Endothelial cell of umbilical vein (primary cell): ENCODE measurements at regions not wholly inside any gene's neighbourhood (a gene's known extent, or its start where the extent isn't known, plus 50 kb on each side); places are given as distances from the start of the nearest gene placed in this dataset.

Source experiments
- BruUV-seq: library from RNA; stranded (reverse); fragments of 400-500 nt; replicated peaks from 2 replicates; lab custom pipeline; 2021; lab: Mats Ljungman, UMichigan
- CTCF ChIA-PET: fragments of 300-600, 350-600 bp; sonication (Branson Sonifier 250); formaldehyde crosslinking; loops from one replicate; lab custom pipeline; 2021; ENCODE audit warnings: antibody characterized with exemption, inconsistent platforms; lab: Charles Lee
- POLR2A ChIA-PET: fragments of 300-600, 350-600 bp; sonication (Branson Sonifier 250); formaldehyde crosslinking; loops from one replicate; lab custom pipeline; 2021; ENCODE audit warnings: antibody characterized with exemption, inconsistent platforms; lab: Charles Lee
- DNase-seq: peaks from one replicate; pipeline ENCODE4 v3.0.0-alpha.2; 2011; ENCODE audit warnings: low read depth, low spot score
- FAIRE-seq: peaks from 2 replicates; lab custom pipeline; 2011; peaks lifted over from hg19 to GRCh38; lab: Jason Lieb, UNC
- H2AFZ ChIP-seq: 2 replicates; pipeline ENCODE4 v1.6.0; 2012; ENCODE audit warnings: low read depth, low read length, control low read depth, inconsistent platforms
- H3K27ac ChIP-seq: 2 replicates; pipeline ENCODE4 v1.5.1; 2011; ENCODE audit warnings: low read depth, mild to moderate bottlenecking, control low read depth, low read length, moderate library complexity; ENCODE audit not compliant: insufficient read depth
- H3K27me3 ChIP-seq, 2 experiments: 2 replicates each; pipeline versions ENCODE4 v1.6.0 to v1.6.1; 2011; ENCODE audit warnings: low read length in 2 of 2, mixed read lengths in 1 of 2; ENCODE audit not compliant: control insufficient read depth in 2 of 2, insufficient read depth in 2 of 2
- H3K36me3 ChIP-seq, 2 experiments: 2 replicates in 1 of 2; 3 replicates in 1 of 2; pipeline ENCODE4 v1.5.1; 2011; ENCODE audit warnings: low read length in 2 of 2, mild to moderate bottlenecking in 1 of 2, moderate library complexity in 1 of 2; ENCODE audit not compliant: control insufficient read depth in 2 of 2, insufficient read depth in 2 of 2; ENCODE audit errors: extremely low read depth in 1 of 2
- H3K4me1 ChIP-seq: 3 replicates; pipeline ENCODE4 v1.5.1; 2011; ENCODE audit warnings: mild to moderate bottlenecking, low read length; ENCODE audit not compliant: control insufficient read depth, insufficient read depth; ENCODE audit errors: extremely low read depth
- H3K4me2 ChIP-seq: 2 replicates; pipeline ENCODE4 v1.6.1; 2011; ENCODE audit warnings: low read length, control low read depth, mixed read lengths; ENCODE audit not compliant: insufficient read depth
- H3K4me3 ChIP-seq, 3 experiments: fragments of 200-600 bp in 1 of 3; sonication (generic), shearing (Covaris generic) in 1 of 3; replicated peaks in 1 of 3; 2 replicates each; pipeline ENCODE4 v1.5.1; 2011 to 2016; ENCODE audit warnings: control low read depth in 3 of 3, low read length in 3 of 3, mild to moderate bottlenecking in 2 of 3, inconsistent platforms in 1 of 3, low read depth in 1 of 3, moderate library complexity in 1 of 3; ENCODE audit not compliant: insufficient read depth in 1 of 3
- H3K79me2 ChIP-seq: 2 replicates; pipeline ENCODE4 v1.6.0; 2012; ENCODE audit warnings: low read length, inconsistent platforms; ENCODE audit not compliant: control insufficient read depth, insufficient read depth
- H3K9ac ChIP-seq: replicated peaks from 2 replicates; pipeline ENCODE3; 2011; ENCODE audit warnings: low read length, control low read depth; ENCODE audit not compliant: insufficient read depth; ENCODE audit errors: extremely low read depth
- H3K9me1 ChIP-seq: replicated peaks from 3 replicates; pipeline ENCODE4 v1.6.0; 2011; ENCODE audit warnings: mild to moderate bottlenecking, low read length; ENCODE audit not compliant: control insufficient read depth, insufficient read depth; ENCODE audit errors: extremely low read depth
- H3K9me3 ChIP-seq: replicated peaks from 2 replicates; pipeline ENCODE4 v1.5.1; 2012; ENCODE audit warnings: low read length, inconsistent platforms; ENCODE audit not compliant: control insufficient read depth, insufficient read depth
- H4K20me1 ChIP-seq: replicated peaks from 2 replicates; pipeline ENCODE3; 2011; ENCODE audit warnings: mild to moderate bottlenecking, low read length; ENCODE audit not compliant: control insufficient read depth, insufficient read depth; ENCODE audit errors: extremely low read depth
- CTCF ChIP-seq, 2 donors: IDR thresholded peaks; 1 replicate in 1 of 2; 2 replicates in 1 of 2; pipeline ENCODE4 v1.5.1; 2011; ENCODE audit warnings: low read length in 2 of 2, mild to moderate bottlenecking in 2 of 2, moderate library complexity in 2 of 2, control low read depth in 1 of 2, inconsistent platforms in 1 of 2, low read depth in 1 of 2; ENCODE audit not compliant: insufficient read depth in 1 of 2; ENCODE audit errors: extremely low read depth in 1 of 2
- EZH2 ChIP-seq: IDR thresholded peaks from 2 replicates; pipeline ENCODE4 v1.6.1; 2012; ENCODE audit warnings: borderline replicate concordance, low read depth, mild to moderate bottlenecking, moderate library complexity, low read length, inconsistent platforms; ENCODE audit not compliant: severe bottlenecking
- FOS ChIP-seq: IDR thresholded peaks from 2 replicates; pipeline ENCODE4 v1.6.1; 2011; ENCODE audit warnings: mild to moderate bottlenecking, low read length, moderate library complexity, borderline replicate concordance; ENCODE audit not compliant: insufficient read depth
- GATA2 ChIP-seq: IDR thresholded peaks from 2 replicates; pipeline ENCODE4 v1.7.0; 2011; ENCODE audit warnings: low read depth, mild to moderate bottlenecking, moderate library complexity, mixed read lengths, low read length; ENCODE audit not compliant: insufficient read length, insufficient read depth
- JUN ChIP-seq: IDR thresholded peaks from 2 replicates; pipeline ENCODE4 v1.6.1; 2011; ENCODE audit warnings: borderline replicate concordance, low read depth; ENCODE audit not compliant: insufficient read length, insufficient read depth
- MAX ChIP-seq: IDR thresholded peaks from 2 replicates; pipeline ENCODE4 v1.6.1; 2011; ENCODE audit not compliant: insufficient read depth, insufficient read length
- MYC ChIP-seq: IDR thresholded peaks from one replicate; pipeline ENCODE4 v1.6.1; 2011; ENCODE audit warnings: mild to moderate bottlenecking, low read depth, low read length
- POLR2A ChIP-seq: IDR thresholded peaks from 2 replicates; pipeline ENCODE4 v1.6.1; 2012; ENCODE audit warnings: low read depth, mild to moderate bottlenecking, control low read depth, low read length
- POLR2AphosphoS5 ChIP-seq: IDR thresholded peaks from 2 replicates; pipeline ENCODE4 v1.6.1; 2012; ENCODE audit warnings: low read depth, mild to moderate bottlenecking, control low read depth, low read length, moderate library complexity; ENCODE audit not compliant: insufficient read depth
- dilution Hi-C: fragments of 300-500 bp; cut with MboI; formaldehyde crosslinking; loops from one replicate; pipeline ENCODE4 v1.15.0; 2019; ENCODE audit warnings: low sequenced_read_pairs; ENCODE audit not compliant: extremely low pct_ligation_motif_present
- intact Hi-C: fragments of 100-400 bp; cut with micrococcal nuclease; formaldehyde crosslinking; loops from one replicate; pipeline ENCODE4 v1.10.0; 2022

GRCh38 chr1:69313118-69313517, 254.6 kb upstream of the LRRC7 start:
- H3K4me2 ChIP-seq = no peak overlapping the region

More at GRCh38 chr1:69313118-69313517, 254.6 kb upstream of the LRRC7 start:
- no peaks in the 10 kb centered on the region for H3K27me3 ChIP-seq
- ChIA-PET POLR2A (no interaction called here), CTCF (no interaction called here)
- no peaks in the 10 kb centered on the region for H3K79me2 ChIP-seq
- H3K9ac ChIP-seq = no peak overlapping the region
- no peaks in the 10 kb centered on the region for H4K20me1 ChIP-seq
- no peak for FAIRE-seq
- dilution Hi-C loops = no loop called here
- no peaks in the 10 kb centered on the region for H3K9me1 ChIP-seq
- H3K4me1 ChIP-seq = no peaks in the 10 kb centered on the region
- H3K27ac ChIP-seq = no peak overlapping the region
- no peaks in the 10 kb centered on the region for H3K9me3 ChIP-seq
- no TSS peak for BruUV-seq
- intact Hi-C loops = no loop called here
- no peak overlapping the region for H3K4me3 ChIP-seq
- no peak for DNase-seq
- H2AFZ ChIP-seq = no peak overlapping the region
- no peaks in the 10 kb centered on the region for H3K36me3 ChIP-seq
- TF ChIP-seq CTCF (IDR thresholded peaks at IDR 0.05; ENCODE audit: extremely low read depth in 1 of 2, insufficient read depth in 1 of 2, low read depth in 1 of 2, low read length in 2 of 2) (no peak), MAX (no peak), GATA2 (no peak), POLR2A (no peak), MYC (no peak), JUN (no peak), FOS (no peak), EZH2 (no peak), POLR2AphosphoS5 (no peak)
